HG03432 (cell line): ENCODE measurements at regions not wholly inside any gene's neighbourhood (a gene's known extent, or its start where the extent isn't known, plus 50 kb on each side); places are given as distances from the start of the nearest gene placed in this dataset.

Experiments
- ATAC-seq: cut with Tn5 transposase; IDR thresholded peaks from one replicate; pipeline ENCODE4 v1.9.1; 2021; ENCODE audit warnings: mild to moderate bottlenecking, moderate library complexity; ENCODE audit not compliant: unreplicated experiment

- no peak for ATAC-seq
Observed at GRCh38 chr9:19513671-19514275, 105.0 kb downstream of the ACER2 start.

DNA sequence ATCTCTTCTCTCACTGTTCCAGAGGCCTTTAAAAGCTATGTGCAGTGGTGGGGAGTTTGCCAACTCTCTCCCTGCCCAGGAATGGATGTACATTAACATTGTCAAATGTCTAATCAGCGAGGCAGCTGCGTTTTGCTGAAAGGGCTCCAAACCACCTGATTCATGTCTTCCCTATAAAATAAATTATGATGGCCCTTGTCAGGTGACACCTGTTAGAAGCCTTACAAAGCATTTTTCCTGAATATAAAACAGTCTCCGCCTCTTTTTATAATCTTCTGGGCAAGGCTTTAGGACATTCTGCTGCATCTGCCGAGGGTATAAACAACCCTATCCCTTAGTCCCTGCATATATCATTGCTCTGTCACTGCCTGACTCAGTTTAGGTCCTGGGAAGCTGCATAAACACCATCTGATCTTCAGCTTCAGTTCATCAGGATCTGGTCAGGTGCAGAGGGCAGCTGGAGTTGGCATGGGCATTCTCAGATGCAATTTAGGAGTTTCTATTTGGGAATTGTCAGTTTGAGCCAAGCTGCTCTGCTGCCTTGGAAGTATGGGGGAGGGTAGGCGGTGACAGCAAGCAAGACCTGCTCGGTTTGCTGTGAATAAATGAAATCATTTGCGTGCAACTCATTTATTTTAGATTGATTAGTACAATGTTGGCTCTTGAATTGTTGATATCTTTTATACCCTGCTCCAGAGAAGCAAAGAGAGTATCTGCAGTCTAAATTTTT lies 103.5 kb downstream of the ACER2 start:
- no peak for ATAC-seq

GRCh38 chr9:19511694-19512093 lies 102.9 kb downstream of the ACER2 start:
- no peak for ATAC-seq

GRCh38 chr9:19510907-19511306 lies 102.1 kb downstream of the ACER2 start:
- ATAC-seq: no peak
